LNCAP (cell line): ENCODE measurements at regions not wholly inside any gene's neighbourhood (a gene's known extent, or its start where the extent isn't known, plus 50 kb on each side); places are given as distances from the start of the nearest gene placed in this dataset.

Experiments
- TF ChIP-seq, protein P1 (sequence below): fragments of 450-650 bp; IDR thresholded peaks from 2 replicates; pipeline ENCODE4 v1.5.1; 2017; ENCODE audit warnings: mild to moderate bottlenecking

DNA sequence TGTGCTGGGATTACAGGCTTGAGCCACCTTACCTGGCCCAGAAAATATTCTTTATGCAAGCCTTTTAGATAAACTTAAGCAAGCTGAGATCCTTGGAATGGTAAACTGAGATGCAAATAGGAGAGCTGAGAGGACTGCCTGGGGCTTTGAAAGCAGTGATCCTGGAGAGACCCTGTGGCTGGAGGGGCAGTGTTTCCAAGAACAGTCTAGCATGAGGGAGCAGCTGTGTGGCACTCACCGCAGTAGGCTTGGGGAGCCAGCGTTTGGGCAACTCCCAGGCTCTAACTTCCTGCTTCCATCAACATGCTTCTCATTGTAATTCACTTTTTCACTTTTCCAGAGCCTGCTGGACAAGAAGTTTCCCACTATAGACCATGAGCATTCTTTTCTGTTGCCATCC is 144.1 kb upstream of the CELF4 start:
- TF ChIP-seq, protein P1, sequence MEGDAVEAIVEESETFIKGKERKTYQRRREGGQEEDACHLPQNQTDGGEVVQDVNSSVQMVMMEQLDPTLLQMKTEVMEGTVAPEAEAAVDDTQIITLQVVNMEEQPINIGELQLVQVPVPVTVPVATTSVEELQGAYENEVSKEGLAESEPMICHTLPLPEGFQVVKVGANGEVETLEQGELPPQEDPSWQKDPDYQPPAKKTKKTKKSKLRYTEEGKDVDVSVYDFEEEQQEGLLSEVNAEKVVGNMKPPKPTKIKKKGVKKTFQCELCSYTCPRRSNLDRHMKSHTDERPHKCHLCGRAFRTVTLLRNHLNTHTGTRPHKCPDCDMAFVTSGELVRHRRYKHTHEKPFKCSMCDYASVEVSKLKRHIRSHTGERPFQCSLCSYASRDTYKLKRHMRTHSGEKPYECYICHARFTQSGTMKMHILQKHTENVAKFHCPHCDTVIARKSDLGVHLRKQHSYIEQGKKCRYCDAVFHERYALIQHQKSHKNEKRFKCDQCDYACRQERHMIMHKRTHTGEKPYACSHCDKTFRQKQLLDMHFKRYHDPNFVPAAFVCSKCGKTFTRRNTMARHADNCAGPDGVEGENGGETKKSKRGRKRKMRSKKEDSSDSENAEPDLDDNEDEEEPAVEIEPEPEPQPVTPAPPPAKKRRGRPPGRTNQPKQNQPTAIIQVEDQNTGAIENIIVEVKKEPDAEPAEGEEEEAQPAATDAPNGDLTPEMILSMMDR: no peak

DNA sequence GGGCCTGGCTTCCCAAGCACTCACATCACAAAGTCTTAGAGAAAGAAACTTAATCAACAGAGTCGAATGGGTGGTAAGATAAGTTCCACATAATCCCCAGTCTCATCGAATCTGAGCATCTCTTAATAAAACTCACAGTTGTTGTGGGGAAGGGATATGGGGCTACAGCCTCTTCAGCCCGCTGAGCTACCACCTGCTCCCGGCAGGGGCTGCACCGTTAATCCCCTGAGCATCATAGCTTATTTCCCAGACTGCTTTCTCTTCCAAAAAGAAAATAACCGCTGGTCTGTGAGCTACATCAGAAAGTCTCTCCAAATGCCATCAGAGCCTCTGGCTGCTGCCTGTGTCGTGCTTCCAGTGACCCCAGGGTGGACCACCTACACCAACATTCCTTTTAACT is 139.4 kb upstream of the CELF4 start:
- TF ChIP-seq, protein P1: no peak

DNA sequence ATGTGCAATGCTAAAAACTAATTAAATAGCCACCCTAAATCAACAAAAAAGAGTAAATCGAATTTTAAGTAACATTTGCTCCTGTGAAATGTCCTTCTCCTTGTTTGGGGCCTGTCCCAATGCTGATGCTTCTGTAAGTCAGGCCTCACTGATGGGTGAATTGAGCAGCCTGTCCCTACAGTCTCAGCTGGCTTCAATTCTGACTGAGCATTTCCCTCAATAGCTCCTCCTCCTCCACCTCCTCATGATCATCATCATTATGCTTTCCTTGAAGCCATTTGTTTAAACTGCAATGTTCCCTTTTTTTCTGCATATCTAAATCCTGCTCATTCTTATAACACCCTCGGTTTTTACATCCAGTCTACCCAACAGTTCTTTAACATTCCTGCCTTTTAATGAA is 137.2 kb upstream of the CELF4 start:
- TF ChIP-seq, protein P1: no peak

DNA sequence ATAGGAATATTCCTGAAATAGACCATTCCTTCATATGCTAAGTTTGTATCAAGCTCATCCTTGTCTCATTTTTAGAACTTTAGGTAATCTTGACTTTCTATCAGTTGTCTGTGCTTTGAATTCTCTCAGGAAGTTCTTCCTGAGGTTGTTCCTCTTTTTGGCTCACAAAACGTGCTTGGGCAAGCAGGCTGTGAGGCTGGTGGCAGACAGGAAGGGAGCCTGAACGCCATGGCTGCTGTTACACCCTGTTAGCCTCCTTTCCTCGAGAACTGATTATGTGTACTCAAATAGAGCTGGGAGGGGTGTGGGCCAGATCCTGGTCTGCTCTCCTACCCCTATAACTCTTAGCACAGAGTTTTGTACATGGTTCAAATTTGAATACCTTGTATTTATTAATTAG is 136.4 kb upstream of the CELF4 start:
- TF ChIP-seq, protein P1: no peak

DNA sequence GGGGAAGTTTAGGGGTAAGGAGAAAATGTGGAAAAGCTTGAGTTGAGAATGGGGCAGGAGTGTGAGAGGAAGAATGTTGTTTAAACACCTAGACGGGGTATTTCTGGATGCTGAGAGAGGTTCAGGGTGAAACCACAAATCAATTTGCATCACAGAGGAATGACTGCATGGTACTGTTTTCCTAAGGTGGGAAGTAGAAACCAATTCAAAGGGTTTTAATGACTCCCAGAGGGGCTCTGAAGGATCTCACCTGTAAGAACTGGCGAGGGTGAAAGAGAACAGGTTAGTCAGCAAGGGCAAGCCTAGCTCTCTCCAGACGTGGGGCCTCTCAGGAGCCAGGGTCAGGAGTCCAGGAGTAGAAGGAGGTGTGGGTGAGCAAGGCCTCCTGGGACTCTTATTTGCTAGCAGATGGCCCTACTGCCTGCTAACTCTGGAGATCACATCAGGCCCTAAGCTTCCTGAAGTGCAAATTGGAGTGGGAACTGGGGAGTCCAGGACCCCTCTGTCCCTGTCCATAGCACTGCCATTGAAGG is 133.0 kb upstream of the CELF4 start:
- TF ChIP-seq, protein P1: no peak

DNA sequence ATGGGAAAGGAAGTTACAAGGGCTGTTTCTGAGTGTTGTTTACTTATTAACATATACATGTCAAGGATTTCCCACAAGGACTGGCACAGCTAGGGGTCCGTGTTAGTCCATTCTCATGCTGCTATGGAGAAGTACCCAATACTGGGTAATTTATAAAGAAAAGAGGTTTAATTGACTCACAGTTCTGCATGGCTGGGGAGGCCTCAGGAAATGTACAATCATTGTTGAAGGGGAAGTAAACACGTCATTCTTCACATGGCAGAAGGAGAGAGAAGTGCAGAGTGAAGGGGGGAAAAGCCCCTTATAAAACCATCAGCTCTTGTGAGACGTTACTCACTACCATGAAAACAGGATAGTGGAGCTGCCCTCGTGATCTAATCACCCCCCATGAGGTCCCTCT is 128.9 kb upstream of the CELF4 start:
- TF ChIP-seq, protein P1: no peak

DNA sequence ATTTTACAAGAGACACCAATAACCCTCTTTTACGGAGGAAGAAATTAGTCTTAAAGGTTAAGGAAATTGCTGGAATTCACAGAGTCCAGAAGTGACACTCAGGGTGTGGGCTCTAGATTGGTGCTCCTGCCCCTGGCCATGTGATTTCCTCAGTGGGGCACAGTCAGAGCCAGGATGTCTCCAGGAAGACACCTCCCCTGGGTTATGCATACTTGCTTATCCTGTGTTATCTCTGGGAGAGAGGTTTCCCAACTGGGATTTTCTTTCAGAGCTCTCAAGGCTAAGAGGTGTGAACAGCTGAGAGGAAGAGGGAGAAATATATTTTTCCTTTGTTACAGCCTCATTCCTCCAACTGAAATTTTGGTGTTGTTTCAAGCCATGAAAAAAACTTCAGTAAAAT is 125.6 kb upstream of the CELF4 start:
- TF ChIP-seq, protein P1: no peak

DNA sequence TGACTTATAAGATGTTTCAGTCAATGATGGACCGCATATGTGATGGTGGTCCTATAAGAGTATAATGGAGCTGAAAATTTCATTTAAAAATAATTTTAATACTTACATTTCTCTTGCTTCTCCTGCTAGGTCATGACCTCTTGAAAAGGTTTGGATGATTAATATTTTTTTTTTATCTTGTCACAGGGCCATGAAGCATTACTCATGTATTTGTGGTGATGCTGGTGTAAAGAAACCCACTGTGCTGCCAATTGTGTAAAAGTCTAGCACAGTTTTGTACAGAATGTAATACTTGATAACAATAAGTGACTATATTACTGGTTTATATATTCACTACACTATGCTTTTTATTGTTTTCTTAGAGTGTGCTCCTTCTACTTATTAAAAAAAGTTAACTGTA is 124.2 kb upstream of the CELF4 start:
- TF ChIP-seq, protein P1: no peak
